DND-41 (cell line): ENCODE measurements at regions not wholly inside any gene's neighbourhood (a gene's known extent, or its start where the extent isn't known, plus 50 kb on each side); places are given as distances from the start of the nearest gene placed in this dataset.

Experiments used
- ATAC-seq: fragments of 200-7000 bp; cut with Tn5 transposase; 3 replicates; pipeline ENCODE4 v1.9.1; 2021; ENCODE audit warnings: low read depth; ENCODE audit not compliant: insufficient read depth
- DNase-seq: peaks from one replicate; pipeline ENCODE4 v3.0.0-alpha.2; 2020
- H2AFZ ChIP-seq: 2 replicates; pipeline ENCODE4 v1.6.0; 2012; ENCODE audit warnings: low read depth, low read length
- H3K27ac ChIP-seq: 2 replicates; pipeline ENCODE4 v1.5.1; 2012; ENCODE audit warnings: low read length, inconsistent platforms
- H3K27me3 ChIP-seq: fragments of 200-600 bp; sonication (generic); 2 replicates; pipeline ENCODE4 v1.6.0; 2012; ENCODE audit warnings: low read length, mild to moderate bottlenecking, inconsistent platforms; ENCODE audit not compliant: insufficient read depth, poor library complexity
- H3K36me3 ChIP-seq: 2 replicates; pipeline ENCODE4 v1.5.1; 2012; ENCODE audit warnings: low read length, inconsistent platforms; ENCODE audit not compliant: insufficient read depth
- H3K4me1 ChIP-seq: 2 replicates; pipeline ENCODE4 v1.5.1; 2012; ENCODE audit warnings: mild to moderate bottlenecking, low read length; ENCODE audit not compliant: insufficient read depth
- H3K4me2 ChIP-seq: 2 replicates; pipeline ENCODE4 v1.6.0; 2012; ENCODE audit warnings: mild to moderate bottlenecking, moderate library complexity, low read length, inconsistent platforms; ENCODE audit not compliant: insufficient read depth
- H3K4me3 ChIP-seq, 2 experiments: fragments of 200-600 bp in 1 of 2; shearing (Covaris generic) in 1 of 2; 2 replicates each; pipeline ENCODE4 v1.5.1; 2012 to 2016; ENCODE audit warnings: inconsistent platforms in 2 of 2, low read length in 2 of 2, mild to moderate bottlenecking in 2 of 2, low read depth in 1 of 2, moderate library complexity in 1 of 2
- H3K79me2 ChIP-seq: 2 replicates; pipeline ENCODE4 v1.6.0; 2012; ENCODE audit warnings: low read length, inconsistent platforms; ENCODE audit not compliant: insufficient read depth
- H3K9ac ChIP-seq: 2 replicates; pipeline ENCODE4 v1.6.0; 2012; ENCODE audit warnings: low read depth, mild to moderate bottlenecking, inconsistent platforms, low read length, moderate library complexity
- H3K9me3 ChIP-seq: 2 replicates; pipeline ENCODE4 v1.5.1; 2012; ENCODE audit warnings: low read length, moderate library complexity, mild to moderate bottlenecking, inconsistent platforms; ENCODE audit not compliant: insufficient read depth, severe bottlenecking
- H4K20me1 ChIP-seq: 2 replicates; pipeline ENCODE4 v1.6.0; 2012; ENCODE audit warnings: low read length; ENCODE audit not compliant: insufficient read depth
- CTCF ChIP-seq: IDR thresholded peaks from 2 replicates; pipeline ENCODE4 v1.5.1; 2012; ENCODE audit warnings: borderline replicate concordance, low read length, moderate library complexity, mild to moderate bottlenecking; ENCODE audit not compliant: poor library complexity, severe bottlenecking; ENCODE audit errors: extremely low read depth
- EZH2 ChIP-seq: IDR thresholded peaks from 3 replicates; pipeline ENCODE4 v1.6.1; 2012; ENCODE audit warnings: borderline replicate concordance, low read depth, mild to moderate bottlenecking, moderate library complexity, low read length, inconsistent platforms; ENCODE audit not compliant: severe bottlenecking

GRCh38 chr6:50978380-50979170 is 159.9 kb downstream of the TFAP2B start:
- no peak overlapping the region for H3K27ac ChIP-seq
- H4K20me1 ChIP-seq: no peaks in the 10 kb centered on the region
- H3K79me2 ChIP-seq: no peaks in the 10 kb centered on the region
- ATAC-seq (no peak), DNase-seq (no peak)
- no peaks in the 10 kb centered on the region for H3K36me3 ChIP-seq
- H3K4me3 ChIP-seq: no peak overlapping the region
- TF ChIP-seq CTCF (no peak), EZH2 (no peak)
- H3K9ac ChIP-seq: no peak overlapping the region
- H3K4me1 ChIP-seq: no peaks in the 10 kb centered on the region
- no peak overlapping the region for H3K4me2 ChIP-seq
- H3K27me3 ChIP-seq: no peaks in the 10 kb centered on the region
- H3K9me3 ChIP-seq: no peaks in the 10 kb centered on the region
- no peak overlapping the region for H2AFZ ChIP-seq

GRCh38 chr6:50979171-50979525 is 160.5 kb downstream of the TFAP2B start:
- ATAC-seq (no peak), DNase-seq (no peak)
- no peak overlapping the region for H3K4me3 ChIP-seq
- no peak overlapping the region for H2AFZ ChIP-seq
- no peak for TF ChIP-seq CTCF
- TF ChIP-seq EZH2: no peak
- no peaks in the 10 kb centered on the region for H3K27me3 ChIP-seq
- H3K4me1 ChIP-seq: no peaks in the 10 kb centered on the region
- H3K79me2 ChIP-seq: no peaks in the 10 kb centered on the region
- H3K4me2 ChIP-seq: no peak overlapping the region
- no peak overlapping the region for H3K27ac ChIP-seq
- H3K9ac ChIP-seq: no peak overlapping the region
- H3K36me3 ChIP-seq: no peaks in the 10 kb centered on the region
- no peaks in the 10 kb centered on the region for H4K20me1 ChIP-seq
- no peaks in the 10 kb centered on the region for H3K9me3 ChIP-seq

- Histone ChIP-seq H3K27ac (no peak overlapping the region), H4K20me1 (no peaks in the 10 kb centered on the region), H3K4me1 (no peaks in the 10 kb centered on the region), H3K4me3 (no peak overlapping the region), H3K9me3 (no peaks in the 10 kb centered on the region), H2AFZ (no peak overlapping the region), H3K27me3 (no peaks in the 10 kb centered on the region), H3K79me2 (no peaks in the 10 kb centered on the region), H3K36me3 (no peaks in the 10 kb centered on the region), H3K9ac (no peak overlapping the region), H3K4me2 (no peak overlapping the region)
- DNase-seq: no peak
- no peak for ATAC-seq
- no peak for TF ChIP-seq EZH2
- no peak for TF ChIP-seq CTCF
These were observed 165.5 kb downstream of the TFAP2B start for GRCh38 chr6:50984135-50984534.

- no peak for TF ChIP-seq CTCF
- TF ChIP-seq EZH2: no peak
- Histone ChIP-seq H3K27ac (no peak overlapping the region), H3K27me3 (no peaks in the 10 kb centered on the region), H3K79me2 (no peaks in the 10 kb centered on the region), H3K9me3 (no peaks in the 10 kb centered on the region), H3K36me3 (no peaks in the 10 kb centered on the region), H3K4me2 (no peak overlapping the region), H3K9ac (no peak overlapping the region), H2AFZ (no peak overlapping the region), H3K4me3 (no peak overlapping the region), H4K20me1 (no peaks in the 10 kb centered on the region), H3K4me1 (no peaks in the 10 kb centered on the region)
- DNase-seq (no peak), ATAC-seq (no peak)
These were observed 167.6 kb downstream of the TFAP2B start for GRCh38 chr6:50986319-50986718.
